ENCODE measurements at regions not wholly inside any gene's neighbourhood (a gene's known extent, or its start where the extent isn't known, plus 50 kb on each side); places are given as distances from the start of the nearest gene placed in this dataset.

- no peak for TF ChIP-seq CTCF (IDR thresholded peaks at IDR 0.05)
- TF ChIP-seq POLR2A (IDR thresholded peaks at IDR 0.05): no peak
- H3K27ac ChIP-seq: peak overlapping the region in 5 of 12 donors; percentile 3 to 53 (median 25)
- DNase-seq (no peak), ATAC-seq (no peak)
- no peaks in the 10 kb centered on the region for H3K9me3 ChIP-seq
- intact Hi-C loops (cut with DNase I): no loop called here
- no peaks in the 10 kb centered on the region for H3K27me3 ChIP-seq
- WGBS, 4 donors: 56 to 72% (median 61%) methylated on average over 2 of the region's 2 CpGs
- peaks cover 0 to 17% (median 5%) of the 10 kb centered on the region in 12 donors for H3K4me1 ChIP-seq
- no peaks in the 10 kb centered on the region for H3K36me3 ChIP-seq
- no peak overlapping the region for H3K4me3 ChIP-seq
Observed at GRCh38 chr20:11170565-11170964, 496.8 kb upstream of the JAG1 start.

DNA sequence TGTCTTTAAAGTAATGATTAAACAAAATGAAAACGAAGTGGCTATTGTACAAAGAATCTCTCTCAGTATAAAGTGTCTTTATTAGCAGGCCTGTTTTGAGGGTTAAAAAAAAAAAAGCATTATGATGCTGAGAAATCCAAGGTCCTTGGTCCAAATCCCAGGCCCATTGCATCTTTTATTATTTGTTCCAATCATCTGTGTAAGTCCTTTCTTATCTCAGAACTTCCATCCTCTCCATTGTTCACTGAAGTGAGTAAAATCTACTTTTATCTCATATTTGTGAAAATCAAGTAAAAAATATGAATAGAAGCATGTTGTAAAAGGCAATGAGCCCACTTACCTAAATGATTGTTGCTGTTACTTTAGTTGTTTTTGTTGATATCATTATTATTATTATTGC, 499.1 kb upstream of the JAG1 start:
- Histone ChIP-seq H3K27ac (no peak overlapping the region), H3K4me1 (peaks cover 0 to 17% (median 5%) of the 10 kb centered on the region in 12 donors), H3K4me3 (no peak overlapping the region), H3K36me3 (no peaks in the 10 kb centered on the region), H3K9me3 (no peaks in the 10 kb centered on the region), H3K27me3 (no peaks in the 10 kb centered on the region)
- 63 to 79% (median 74%) methylated on average over 1 of the region's 1 CpG for WGBS, 4 donors
- no peak for DNase-seq
- TF ChIP-seq POLR2A (IDR thresholded peaks at IDR 0.05): no peak
- TF ChIP-seq CTCF (IDR thresholded peaks at IDR 0.05): no peak
- no peak for ATAC-seq
- intact Hi-C loops (cut with DNase I): no loop called here

GRCh38 chr20:11173916-11174315, 500.1 kb upstream of the JAG1 start:
- no peaks in the 10 kb centered on the region for H3K36me3 ChIP-seq
- 92 to 97% (median 95%) methylated on average over 4 of the region's 4 CpGs for WGBS, 4 donors
- no peaks in the 10 kb centered on the region for H3K9me3 ChIP-seq
- peaks cover 0 to 24% (median 6%) of the 10 kb centered on the region in 12 donors for H3K4me1 ChIP-seq
- TF ChIP-seq CTCF (IDR thresholded peaks at IDR 0.05) (no peak), POLR2A (IDR thresholded peaks at IDR 0.05) (no peak)
- ATAC-seq (no peak), DNase-seq (no peak)
- H3K4me3 ChIP-seq: no peak overlapping the region
- intact Hi-C loops (cut with DNase I): no loop called here
- H3K27ac ChIP-seq: no peak overlapping the region
- H3K27me3 ChIP-seq: no peaks in the 10 kb centered on the region

DNA sequence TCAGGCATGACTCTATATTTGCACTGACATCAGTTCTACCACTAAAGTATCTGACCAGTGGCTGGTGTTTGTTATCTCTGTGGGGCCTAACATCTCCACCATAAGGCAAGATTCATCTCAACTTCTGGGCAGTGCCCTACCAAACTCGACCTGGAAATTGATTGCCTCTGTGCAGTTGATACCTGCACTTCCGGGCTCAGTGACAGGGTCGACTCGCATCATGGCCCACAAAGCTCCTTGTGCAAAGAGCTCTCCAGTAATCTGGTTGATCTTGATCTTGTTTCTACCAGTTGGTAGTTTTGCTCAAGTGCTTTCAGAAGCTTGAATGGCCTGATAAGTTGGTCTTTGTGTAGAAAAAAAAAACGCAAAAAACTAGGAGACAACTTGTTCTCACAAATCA, 501.1 kb upstream of the JAG1 start:
- no peaks in the 10 kb centered on the region for H3K36me3 ChIP-seq
- DNase-seq: no peak
- H3K9me3 ChIP-seq: no peaks in the 10 kb centered on the region
- no peak overlapping the region for H3K4me3 ChIP-seq
- WGBS, 4 donors: 83 to 89% (median 84%) methylated on average over 5 of the region's 5 CpGs
- ATAC-seq: no peak
- peaks cover 0 to 31% (median 9%) of the 10 kb centered on the region in 12 donors for H3K4me1 ChIP-seq
- no peak overlapping the region for H3K27ac ChIP-seq
- intact Hi-C loops (cut with DNase I): no loop called here
- TF ChIP-seq CTCF (IDR thresholded peaks at IDR 0.05) (no peak), POLR2A (IDR thresholded peaks at IDR 0.05) (no peak)
- H3K27me3 ChIP-seq: no peaks in the 10 kb centered on the region
